Transverse colon (tissue), 4 donors: ENCODE measurements at regions not wholly inside any gene's neighbourhood (a gene's known extent, or its start where the extent isn't known, plus 50 kb on each side); places are given as distances from the start of the nearest gene placed in this dataset.

Experiments
- POLR2A ChIP-seq: fragments of 450-650 bp; IDR thresholded peaks from one replicate; pipeline ENCODE4 v1.6.1; 2016; ENCODE audit warnings: antibody characterized with exemption, mild to moderate bottlenecking, moderate library complexity
- POLR2AphosphoS5 ChIP-seq, 3 donors: sonication (generic); formaldehyde crosslinking; IDR thresholded peaks; one replicate each; pipeline ENCODE4 v1.6.1; 2016; ENCODE audit warnings: antibody characterized with exemption in 3 of 3
- TF ChIP-seq, protein P1 (sequence below), 5 experiments: fragments of 200-600 bp in 3 of 5; fragments of 450-650 bp in 2 of 5; sonication (generic) in 3 of 5; IDR thresholded peaks; 1 replicate in 2 of 5; 2 replicates in 3 of 5; pipeline ENCODE4 v1.5.1; 2016 to 2017; ENCODE audit warnings: antibody characterized with exemption in 5 of 5, inconsistent platforms in 3 of 5, mild to moderate bottlenecking in 2 of 5, moderate library complexity in 1 of 5

- TF ChIP-seq POLR2A (no peak), POLR2AphosphoS5 (IDR thresholded peaks at IDR 0.05) (no peak)
- TF ChIP-seq, protein P1, sequence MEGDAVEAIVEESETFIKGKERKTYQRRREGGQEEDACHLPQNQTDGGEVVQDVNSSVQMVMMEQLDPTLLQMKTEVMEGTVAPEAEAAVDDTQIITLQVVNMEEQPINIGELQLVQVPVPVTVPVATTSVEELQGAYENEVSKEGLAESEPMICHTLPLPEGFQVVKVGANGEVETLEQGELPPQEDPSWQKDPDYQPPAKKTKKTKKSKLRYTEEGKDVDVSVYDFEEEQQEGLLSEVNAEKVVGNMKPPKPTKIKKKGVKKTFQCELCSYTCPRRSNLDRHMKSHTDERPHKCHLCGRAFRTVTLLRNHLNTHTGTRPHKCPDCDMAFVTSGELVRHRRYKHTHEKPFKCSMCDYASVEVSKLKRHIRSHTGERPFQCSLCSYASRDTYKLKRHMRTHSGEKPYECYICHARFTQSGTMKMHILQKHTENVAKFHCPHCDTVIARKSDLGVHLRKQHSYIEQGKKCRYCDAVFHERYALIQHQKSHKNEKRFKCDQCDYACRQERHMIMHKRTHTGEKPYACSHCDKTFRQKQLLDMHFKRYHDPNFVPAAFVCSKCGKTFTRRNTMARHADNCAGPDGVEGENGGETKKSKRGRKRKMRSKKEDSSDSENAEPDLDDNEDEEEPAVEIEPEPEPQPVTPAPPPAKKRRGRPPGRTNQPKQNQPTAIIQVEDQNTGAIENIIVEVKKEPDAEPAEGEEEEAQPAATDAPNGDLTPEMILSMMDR (IDR thresholded peaks at IDR 0.05): no peak
Measured at GRCh38 chrX:145694048-145694447, 123.6 kb upstream of the SLITRK2 start.
